Cardiac fibroblast (primary cell): ENCODE measurements at regions not wholly inside any gene's neighbourhood (a gene's known extent, or its start where the extent isn't known, plus 50 kb on each side); places are given as distances from the start of the nearest gene placed in this dataset.

Experiments
- DNase-seq, 2 donors: peaks; one replicate each; pipeline versions ENCODE4 v3.0.0 to v3.0.0-alpha.2; 2010; ENCODE audit warnings: low read depth in 2 of 2
- H3K4me3 ChIP-seq, 2 donors: replicated peaks in 1 of 2; 1 replicate in 1 of 2; 2 replicates in 1 of 2; pipeline ENCODE4 v1.5.1; 2011; ENCODE audit warnings: low read depth in 2 of 2, low read length in 2 of 2, mild to moderate bottlenecking in 2 of 2, moderate library complexity in 1 of 2
- CTCF ChIP-seq: IDR thresholded peaks from one replicate; pipeline ENCODE4 v1.5.1; 2011; ENCODE audit warnings: low read depth, mild to moderate bottlenecking, low read length, inconsistent platforms

GRCh38 chr9:13432904-13433303 is 153.4 kb upstream of the MPDZ start:
- DNase-seq, result peak; percentile 48 to 75
- TF ChIP-seq CTCF, result no peak
- H3K4me3 ChIP-seq, result no peak overlapping the region

- no peak for TF ChIP-seq CTCF
- no peak overlapping the region for H3K4me3 ChIP-seq
- no peak for DNase-seq
Observed at GRCh38 chr9:13431692-13432091, 152.2 kb upstream of the MPDZ start.

- DNase-seq, result no peak
- H3K4me3 ChIP-seq, result no peak overlapping the region
- no peak for TF ChIP-seq CTCF
Observed at GRCh38 chr9:13431222-13431536, 151.7 kb upstream of the MPDZ start.

- no peak for DNase-seq
- no peak for TF ChIP-seq CTCF
- no peak overlapping the region for H3K4me3 ChIP-seq
Observed at GRCh38 chr9:13430368-13431221, 151.1 kb upstream of the MPDZ start.

- H3K4me3 ChIP-seq, result no peak overlapping the region
- DNase-seq, result no peak
- no peak for TF ChIP-seq CTCF
Observed at GRCh38 chr9:13429301-13430190, 150.1 kb upstream of the MPDZ start.

GRCh38 chr9:13428766-13429165 is 149.3 kb upstream of the MPDZ start:
- TF ChIP-seq CTCF, result no peak
- DNase-seq, result no peak
- H3K4me3 ChIP-seq, result no peak overlapping the region
